HCT116 (cell line): ENCODE measurements at regions not wholly inside any gene's neighbourhood (a gene's known extent, or its start where the extent isn't known, plus 50 kb on each side); places are given as distances from the start of the nearest gene placed in this dataset.
"Not testable (repeated sequence)": the region's sequence is repeated elsewhere in the genome, so short reads cannot be mapped to it uniquely, and the experiment has no call there.

ENCODE experiments used
- ATAC-seq: fragments of 200-7000 bp; cut with Tn5 transposase; 2 replicates; pipeline ENCODE4 v1.9.1; 2020; ENCODE audit warnings: mild to moderate bottlenecking, moderate library complexity
- BruUV-seq: library from RNA; stranded (reverse); fragments of 400-500 nt; replicated peaks from 2 replicates; lab custom pipeline; 2021; lab: Mats Ljungman, UMichigan
- CTCF ChIA-PET: fragments of 300-600 bp; sonication (Branson Sonifier 250); formaldehyde crosslinking; loops from one replicate; lab custom pipeline; 2021; ENCODE audit warnings: antibody characterized with exemption; lab: Charles Lee
- POLR2A ChIA-PET: fragments of 300-600, 350-600 bp; sonication (Branson Sonifier 250); formaldehyde crosslinking; loops from one replicate; lab custom pipeline; 2021; ENCODE audit warnings: antibody characterized with exemption; lab: Charles Lee
- RAD21 ChIA-PET, 2 experiments: fragments of 300-600 bp; sonication (Branson Sonifier 250); formaldehyde crosslinking; loops; one replicate each; lab custom pipeline; 2023; ENCODE audit warnings: low total read pairs in 2 of 2; ENCODE audit not compliant: uncharacterized antibody in 2 of 2, unreplicated experiment in 2 of 2, low non-redundant PET in 1 of 2; lab: Charles Lee
- DNase-seq: peaks from one replicate; pipeline ENCODE4 v3.0.0-alpha.2; 2010; ENCODE audit warnings: low read depth, low spot score
- H2AFZ ChIP-seq: fragments of 200-600 bp; shearing (Covaris generic), sonication (generic); 2 replicates; pipeline ENCODE4 v1.6.1; 2017; ENCODE audit warnings: low read depth, mixed run types, mixed read lengths, antibody characterized with exemption, low read length; ENCODE audit not compliant: poor library complexity, severe bottlenecking
- H3K27ac ChIP-seq: 2 replicates; pipeline ENCODE4 v1.5.1; 2012; ENCODE audit warnings: low read depth, low read length
- H3K27me3 ChIP-seq: fragments of 200-600 bp; sonication (generic); 2 replicates; pipeline ENCODE4 v1.6.1; 2016; ENCODE audit warnings: mixed run types, low read length, mixed read lengths; ENCODE audit not compliant: insufficient read depth
- H3K36me3 ChIP-seq, 2 experiments: fragments of 200-500 bp in 1 of 2; fragments of 200-600 bp in 1 of 2; sonication (Bioruptor generic) in 1 of 2; sonication (generic) in 1 of 2; 2 replicates each; pipeline versions ENCODE4 v1.5.1 to v1.6.1; 2014 to 2016; ENCODE audit warnings: low read length in 2 of 2, inconsistent platforms in 1 of 2, mixed read lengths in 1 of 2, mixed run types in 1 of 2; ENCODE audit not compliant: insufficient read depth in 2 of 2, control insufficient read depth in 1 of 2
- H3K4me1 ChIP-seq, 2 experiments: fragments of 200-600 bp in 1 of 2; sonication (generic) in 1 of 2; 2 replicates each; pipeline versions ENCODE4 v1.5.1 to v1.6.1; 2012 to 2017; ENCODE audit warnings: low read length in 2 of 2, inconsistent platforms in 1 of 2, mild to moderate bottlenecking in 1 of 2, mixed read lengths in 1 of 2, mixed run types in 1 of 2, moderate library complexity in 1 of 2; ENCODE audit not compliant: insufficient read depth in 2 of 2, control insufficient read depth in 1 of 2
- H3K4me2 ChIP-seq: fragments of 200-600 bp; sonication (generic); 2 replicates; pipeline ENCODE4 v1.6.1; 2017; ENCODE audit warnings: mixed run types, low read length, mixed read lengths
- H3K4me3 ChIP-seq, 2 experiments: fragments of 200-600 bp in 1 of 2; sonication (generic) in 1 of 2; replicated peaks in 1 of 2; 2 replicates each; pipeline ENCODE4 v1.5.1; 2011 to 2016; ENCODE audit warnings: low read length in 2 of 2, control low read depth in 1 of 2, low read depth in 1 of 2, mild to moderate bottlenecking in 1 of 2, mixed read lengths in 1 of 2, mixed run types in 1 of 2
- H3K79me2 ChIP-seq: fragments of 200-600 bp; sonication (generic); 2 replicates; pipeline ENCODE4 v1.6.1; 2017; ENCODE audit warnings: mild to moderate bottlenecking, mixed run types, low read length, moderate library complexity, mixed read lengths; ENCODE audit not compliant: insufficient read depth
- H3K9ac ChIP-seq: fragments of 200-600 bp; sonication (generic); 2 replicates; pipeline ENCODE4 v1.6.1; 2016; ENCODE audit warnings: low read length, mixed read lengths
- H3K9me2 ChIP-seq: fragments of 200-600 bp; sonication (generic), shearing (Covaris generic); 2 replicates; pipeline ENCODE4 v1.6.1; 2017; ENCODE audit warnings: mixed run types, mild to moderate bottlenecking, moderate library complexity; ENCODE audit not compliant: insufficient read depth
- H3K9me3 ChIP-seq, 2 experiments: fragments of 200-500 bp in 1 of 2; fragments of 200-600 bp in 1 of 2; sonication (Bioruptor generic) in 1 of 2; sonication (generic) in 1 of 2; 2 replicates each; pipeline ENCODE4 v1.6.1; 2014 to 2017; ENCODE audit warnings: low read length in 2 of 2, mixed read lengths in 2 of 2, inconsistent platforms in 1 of 2, low read depth in 1 of 2, mild to moderate bottlenecking in 1 of 2, mixed run types in 1 of 2, moderate library complexity in 1 of 2; ENCODE audit not compliant: control insufficient read depth in 1 of 2, insufficient read depth in 1 of 2
- H4K20me1 ChIP-seq: fragments of 200-600 bp; sonication (generic), shearing (Covaris generic); 2 replicates; pipeline ENCODE4 v1.6.1; 2017; ENCODE audit warnings: mixed run types, mild to moderate bottlenecking, moderate library complexity; ENCODE audit not compliant: insufficient read depth
- YY1 ChIP-seq: IDR thresholded peaks from 2 replicates; pipeline ENCODE4 v1.6.1; 2011; ENCODE audit warnings: low read length, low read depth, moderate library complexity, mild to moderate bottlenecking; ENCODE audit not compliant: insufficient replicate concordance; ENCODE audit errors: extremely low read depth
- ZFX ChIP-seq: fragments of 450-650 bp; IDR thresholded peaks from 2 replicates; pipeline ENCODE4 v1.6.1; 2017
- intact Hi-C: fragments of 100-400 bp; cut with micrococcal nuclease; formaldehyde crosslinking; loops from 2 replicates; pipeline ENCODE4 v1.10.0; 2022
- TF ChIP-seq, protein P1 (sequence below), 3 experiments: fragments of 200-600 bp in 1 of 3; sonication (generic) in 1 of 3; IDR thresholded peaks in 2 of 3; conservative IDR thresholded peaks in 1 of 3; 2 replicates each; pipeline ENCODE4 v1.5.1; 2012 to 2017; ENCODE audit warnings: low read depth in 2 of 3, low read length in 2 of 3, antibody characterized with exemption in 1 of 3, borderline replicate concordance in 1 of 3, control low read depth in 1 of 3, mild to moderate bottlenecking in 1 of 3, mixed read lengths in 1 of 3, mixed run types in 1 of 3, moderate library complexity in 1 of 3; ENCODE audit not compliant: insufficient read depth in 1 of 3
- TF ChIP-seq, protein P2 (sequence below): IDR thresholded peaks from 2 replicates; pipeline ENCODE4 v1.6.1; 2012

DNA sequence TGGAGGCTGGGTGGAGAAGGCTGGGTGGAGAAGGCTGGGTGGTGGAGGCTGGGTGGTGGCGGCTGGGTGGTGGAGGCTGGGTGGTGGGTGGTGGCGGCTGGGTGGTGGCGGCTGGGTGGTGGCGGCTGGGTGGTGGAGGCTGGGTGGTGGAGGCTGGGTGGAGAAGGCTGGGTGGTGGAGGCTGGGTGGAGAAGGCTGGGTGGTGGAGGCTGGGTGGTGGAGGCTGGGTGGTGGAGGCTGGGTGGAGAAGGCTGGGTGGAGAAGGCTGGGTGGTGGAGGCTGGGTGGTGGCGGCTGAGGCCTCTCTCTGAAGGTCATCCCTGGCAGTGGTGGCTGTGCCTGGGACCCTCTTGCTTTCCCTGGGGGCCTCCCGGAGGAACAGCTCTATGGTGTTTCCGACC lies 91.5 kb upstream of the COL5A1 start:
- BruUV-seq, H3K9me3 ChIP-seq, H3K9me2 ChIP-seq, H3K36me3 ChIP-seq, H3K4me2 ChIP-seq, H3K27ac ChIP-seq, H2AFZ ChIP-seq, intact Hi-C loops, H3K9ac ChIP-seq, POLR2A ChIA-PET, H3K79me2 ChIP-seq, RAD21 ChIA-PET, CTCF ChIA-PET, DNase-seq, ATAC-seq, H3K4me3 ChIP-seq, H4K20me1 ChIP-seq: not testable (repeated sequence)
- peaks cover 27% of the 10 kb centered on the region; the same call in 1 of the 2 replicates for H3K27me3 ChIP-seq
- peaks cover 16 to 17% of the 10 kb centered on the region in 2 experiments for H3K4me1 ChIP-seq

DNA sequence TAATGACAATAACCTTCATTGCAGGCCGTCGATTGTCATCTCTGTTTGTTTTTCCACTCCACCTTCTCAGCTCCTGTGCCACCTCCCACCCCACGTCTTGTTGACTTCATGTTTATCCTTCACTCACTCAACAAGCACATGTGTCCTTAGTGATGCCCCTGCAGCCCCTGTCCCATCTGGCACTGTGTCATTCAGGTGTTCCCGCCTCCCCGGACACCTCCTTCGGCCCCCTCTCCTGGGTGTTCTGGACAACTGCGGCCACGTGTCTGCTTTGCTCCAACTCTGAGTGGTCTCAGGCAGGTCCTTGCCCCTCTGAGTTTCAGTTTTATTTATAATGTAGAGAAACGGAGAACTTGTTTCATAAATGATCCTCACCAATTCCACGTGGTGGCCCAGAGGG lies 91.0 kb upstream of the COL5A1 start:
- Histone ChIP-seq H4K20me1 (no peaks in the 10 kb centered on the region), H3K4me3 (no peak overlapping the region), H3K27ac (no peak overlapping the region), H3K4me1 (peaks cover 16 to 17% of the 10 kb centered on the region in 2 experiments), H3K9me3 (no peaks in the 10 kb centered on the region), H3K27me3 (peaks cover 27% of the 10 kb centered on the region; the same call in 1 of the 2 replicates), H2AFZ (no peak overlapping the region), H3K9ac (no peak overlapping the region), H3K4me2 (no peak overlapping the region)
- CTCF ChIA-PET, result no interaction called here
- no peak for DNase-seq
- intact Hi-C loops, result no loop called here
- BruUV-seq, result no TSS peak
- no peak for TF ChIP-seq YY1
- TF ChIP-seq ZFX, result no peak
- TF ChIP-seq, protein P1, sequence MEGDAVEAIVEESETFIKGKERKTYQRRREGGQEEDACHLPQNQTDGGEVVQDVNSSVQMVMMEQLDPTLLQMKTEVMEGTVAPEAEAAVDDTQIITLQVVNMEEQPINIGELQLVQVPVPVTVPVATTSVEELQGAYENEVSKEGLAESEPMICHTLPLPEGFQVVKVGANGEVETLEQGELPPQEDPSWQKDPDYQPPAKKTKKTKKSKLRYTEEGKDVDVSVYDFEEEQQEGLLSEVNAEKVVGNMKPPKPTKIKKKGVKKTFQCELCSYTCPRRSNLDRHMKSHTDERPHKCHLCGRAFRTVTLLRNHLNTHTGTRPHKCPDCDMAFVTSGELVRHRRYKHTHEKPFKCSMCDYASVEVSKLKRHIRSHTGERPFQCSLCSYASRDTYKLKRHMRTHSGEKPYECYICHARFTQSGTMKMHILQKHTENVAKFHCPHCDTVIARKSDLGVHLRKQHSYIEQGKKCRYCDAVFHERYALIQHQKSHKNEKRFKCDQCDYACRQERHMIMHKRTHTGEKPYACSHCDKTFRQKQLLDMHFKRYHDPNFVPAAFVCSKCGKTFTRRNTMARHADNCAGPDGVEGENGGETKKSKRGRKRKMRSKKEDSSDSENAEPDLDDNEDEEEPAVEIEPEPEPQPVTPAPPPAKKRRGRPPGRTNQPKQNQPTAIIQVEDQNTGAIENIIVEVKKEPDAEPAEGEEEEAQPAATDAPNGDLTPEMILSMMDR (IDR thresholded peaks at IDR 0.05 in 2 of 3, conservative IDR thresholded peaks at IDR 0.05 in 1 of 3; ENCODE audit: borderline replicate concordance in 1 of 3, insufficient read depth in 1 of 3, low read depth in 2 of 3, low read length in 2 of 3), result peak in 2 of 3 experiments; percentile 23 to 32; a peak in 2 of 6 replicates
- TF ChIP-seq, protein P2, sequence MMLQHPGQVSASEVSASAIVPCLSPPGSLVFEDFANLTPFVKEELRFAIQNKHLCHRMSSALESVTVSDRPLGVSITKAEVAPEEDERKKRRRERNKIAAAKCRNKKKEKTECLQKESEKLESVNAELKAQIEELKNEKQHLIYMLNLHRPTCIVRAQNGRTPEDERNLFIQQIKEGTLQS, result no peak
- TF ChIP-seq, all 23 proteins: peak for 1
- Histone ChIP-seq H3K36me3 (no peaks in the 10 kb centered on the region), H3K9me2 (no peaks in the 10 kb centered on the region), H3K79me2 (no peaks in the 10 kb centered on the region)
- ChIA-PET POLR2A (no interaction called here), RAD21 (no interaction called here)
- ATAC-seq, result no peak
